AG04450 (cell line): ENCODE measurements at regions not wholly inside any gene's neighbourhood (a gene's known extent, or its start where the extent isn't known, plus 50 kb on each side); places are given as distances from the start of the nearest gene placed in this dataset.

Experiments
- CTCF ChIA-PET: fragments of 300-600, 350-600 bp; formaldehyde crosslinking; extraction: SDS; loops from one replicate; lab custom pipeline; 2022; ENCODE audit warnings: antibody characterized with exemption, inconsistent platforms; lab: Charles Lee
- POLR2A ChIA-PET: fragments of 350-600 bp; formaldehyde crosslinking; extraction: SDS; loops from one replicate; lab custom pipeline; 2021; ENCODE audit warnings: antibody characterized with exemption, inconsistent platforms; lab: Yijun Ruan, JAX
- DNase-seq: peaks from one replicate; pipeline ENCODE4 v3.0.0-alpha.2; 2011; ENCODE audit warnings: low read depth, low spot score
- H3K27ac ChIP-seq: one replicate; pipeline ENCODE4 v1.5.1; 2012; ENCODE audit warnings: low read depth, low read length, control low read depth
- H3K27me3 ChIP-seq: one replicate; pipeline ENCODE4 v1.6.0; 2012; ENCODE audit warnings: low read length; ENCODE audit not compliant: control insufficient read depth, insufficient read depth
- H3K4me3 ChIP-seq: 2 replicates; pipeline ENCODE4 v1.5.1; 2011; ENCODE audit warnings: mild to moderate bottlenecking, low read depth, low read length, control low read depth
- H3K9me3 ChIP-seq: 2 replicates; pipeline ENCODE4 v1.5.1; 2012; ENCODE audit warnings: low read length; ENCODE audit not compliant: control insufficient read depth, insufficient read depth
- TF ChIP-seq, protein P1 (sequence below): IDR thresholded peaks from 2 replicates; pipeline ENCODE4 v1.5.1; 2011; ENCODE audit warnings: low read depth, low read length, control low read depth, inconsistent platforms

DNA sequence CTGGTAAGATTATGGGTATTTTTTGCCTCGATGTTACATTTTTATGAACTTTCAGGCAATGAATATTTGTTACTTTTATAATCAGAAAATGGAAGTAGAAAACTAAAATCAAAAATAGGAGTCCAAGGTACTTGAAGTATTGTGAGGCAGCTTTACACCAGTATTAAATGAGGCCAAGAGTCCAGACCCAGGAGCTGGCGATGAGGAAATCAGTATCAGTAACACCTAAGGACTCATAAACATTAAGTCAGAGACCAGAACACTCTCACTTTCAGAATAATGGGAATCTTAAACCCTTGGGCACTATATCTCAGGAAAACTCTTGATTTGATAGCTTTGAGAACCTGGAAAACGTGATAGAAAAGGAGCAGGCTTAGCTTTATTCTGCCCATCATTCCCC lies 208.8 kb downstream of the GXYLT1 start:
- Histone ChIP-seq H3K27ac (no peak overlapping the region), H3K27me3 (no peaks in the 10 kb centered on the region), H3K9me3 (no peaks in the 10 kb centered on the region), H3K4me3 (no peak overlapping the region)
- POLR2A ChIA-PET = no interaction called here
- TF ChIP-seq, protein P1, sequence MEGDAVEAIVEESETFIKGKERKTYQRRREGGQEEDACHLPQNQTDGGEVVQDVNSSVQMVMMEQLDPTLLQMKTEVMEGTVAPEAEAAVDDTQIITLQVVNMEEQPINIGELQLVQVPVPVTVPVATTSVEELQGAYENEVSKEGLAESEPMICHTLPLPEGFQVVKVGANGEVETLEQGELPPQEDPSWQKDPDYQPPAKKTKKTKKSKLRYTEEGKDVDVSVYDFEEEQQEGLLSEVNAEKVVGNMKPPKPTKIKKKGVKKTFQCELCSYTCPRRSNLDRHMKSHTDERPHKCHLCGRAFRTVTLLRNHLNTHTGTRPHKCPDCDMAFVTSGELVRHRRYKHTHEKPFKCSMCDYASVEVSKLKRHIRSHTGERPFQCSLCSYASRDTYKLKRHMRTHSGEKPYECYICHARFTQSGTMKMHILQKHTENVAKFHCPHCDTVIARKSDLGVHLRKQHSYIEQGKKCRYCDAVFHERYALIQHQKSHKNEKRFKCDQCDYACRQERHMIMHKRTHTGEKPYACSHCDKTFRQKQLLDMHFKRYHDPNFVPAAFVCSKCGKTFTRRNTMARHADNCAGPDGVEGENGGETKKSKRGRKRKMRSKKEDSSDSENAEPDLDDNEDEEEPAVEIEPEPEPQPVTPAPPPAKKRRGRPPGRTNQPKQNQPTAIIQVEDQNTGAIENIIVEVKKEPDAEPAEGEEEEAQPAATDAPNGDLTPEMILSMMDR = no peak
- DNase-seq = no peak
- CTCF ChIA-PET = no interaction called here

DNA sequence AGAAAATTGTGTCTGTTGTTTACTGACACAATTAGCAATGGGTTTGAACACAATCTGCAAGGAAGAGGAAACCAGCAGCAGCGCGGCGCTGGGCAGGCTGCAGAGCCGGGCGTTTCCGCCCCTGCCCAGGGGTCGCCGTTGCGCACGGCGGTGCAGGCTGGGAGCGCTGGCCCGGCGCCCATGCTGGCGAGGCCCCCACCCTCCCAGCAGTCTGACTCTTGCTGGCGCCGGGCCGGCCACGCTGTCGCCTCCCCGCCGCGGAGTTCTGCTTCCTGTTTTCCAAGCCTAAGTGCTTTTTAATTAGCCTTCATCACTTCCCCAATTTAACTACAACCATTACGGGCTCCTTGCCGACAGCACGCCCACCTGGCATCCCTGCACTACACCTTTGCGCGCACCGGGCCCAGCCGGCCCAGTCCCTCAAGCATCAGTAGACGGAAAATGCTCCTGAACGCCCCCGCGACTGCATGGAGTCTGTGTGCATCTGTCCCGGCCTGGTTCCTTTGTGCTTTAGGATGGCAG lies 212.1 kb downstream of the GXYLT1 start:
- Histone ChIP-seq H3K4me3 (peak overlapping the region; percentile 51), H3K9me3 (no peaks in the 10 kb centered on the region), H3K27me3 (no peaks in the 10 kb centered on the region), H3K27ac (no peak overlapping the region)
- POLR2A ChIA-PET = no interaction called here
- CTCF ChIA-PET = interaction anchor here (1.1 kb wide), 1 partner anchor 91 kb away, joined by 4 read pairs; no protein-coding TSS in a partner anchor
- DNase-seq = no peak
- TF ChIP-seq, protein P1 = no peak

DNA sequence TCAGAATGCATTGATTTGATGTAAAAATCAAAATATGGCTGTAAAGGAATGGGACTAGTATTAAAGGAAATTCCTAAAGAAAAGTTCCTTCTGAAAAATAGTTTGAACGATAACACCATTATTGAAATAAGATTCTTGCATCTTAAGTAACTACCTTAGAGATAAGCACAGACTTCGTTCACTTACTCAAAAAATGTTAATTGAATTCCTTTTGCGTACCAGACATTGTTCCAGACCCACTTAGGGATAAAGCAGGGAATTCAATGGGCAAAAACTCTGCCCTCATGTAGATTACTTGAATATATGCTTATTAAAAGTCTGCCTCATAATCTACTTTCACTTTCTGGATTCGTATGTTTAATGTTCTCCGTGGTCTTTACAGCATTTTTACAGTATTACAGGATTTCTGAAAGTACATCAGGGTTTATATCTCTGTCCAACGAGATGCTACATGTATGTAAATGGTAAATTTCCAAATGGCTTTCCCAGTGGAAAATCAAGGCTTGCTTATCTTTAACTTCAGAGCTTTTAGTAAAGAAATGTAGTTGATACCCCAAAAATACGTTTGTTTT lies 213.7 kb downstream of the GXYLT1 start:
- Histone ChIP-seq H3K9me3 (no peaks in the 10 kb centered on the region), H3K4me3 (no peak overlapping the region; the same call in 1 of the 2 replicates)
- CTCF ChIA-PET = interaction anchor here (0.8 kb wide), 1 partner anchor 655 kb away, joined by 3 read pairs; no protein-coding TSS in a partner anchor

DNA sequence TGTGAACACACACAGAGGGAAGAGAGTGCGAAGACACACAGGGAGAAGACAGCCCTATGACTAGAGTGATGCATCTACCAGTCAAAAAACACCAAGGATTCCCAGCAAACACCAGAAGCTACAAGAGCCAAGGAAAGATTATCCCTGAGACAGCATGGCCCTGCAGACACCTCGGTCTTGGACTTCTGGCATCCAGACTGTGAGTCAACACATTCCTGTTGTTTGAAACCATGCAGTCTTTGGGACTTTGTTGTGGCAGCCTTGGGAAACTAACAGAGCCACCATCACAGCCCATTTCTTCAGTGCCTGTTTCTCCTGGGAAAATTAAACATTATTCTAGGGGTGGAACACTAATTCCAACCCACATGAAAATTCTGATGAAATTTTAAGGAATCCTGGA lies 220.6 kb downstream of the GXYLT1 start:
- Histone ChIP-seq H3K27ac (no peak overlapping the region), H3K9me3 (no peaks in the 10 kb centered on the region), H3K27me3 (no peaks in the 10 kb centered on the region), H3K4me3 (no peak overlapping the region)
- DNase-seq = no peak
- CTCF ChIA-PET = no interaction called here
- POLR2A ChIA-PET = no interaction called here
- TF ChIP-seq, protein P1 = no peak

More for the DNA sequence above, 213.7 kb downstream of the GXYLT1 start:
- DNase-seq = no peak
- POLR2A ChIA-PET = no interaction called here
- Histone ChIP-seq H3K27ac (no peak overlapping the region), H3K27me3 (no peaks in the 10 kb centered on the region)
- TF ChIP-seq, protein P1 = no peak

DNA sequence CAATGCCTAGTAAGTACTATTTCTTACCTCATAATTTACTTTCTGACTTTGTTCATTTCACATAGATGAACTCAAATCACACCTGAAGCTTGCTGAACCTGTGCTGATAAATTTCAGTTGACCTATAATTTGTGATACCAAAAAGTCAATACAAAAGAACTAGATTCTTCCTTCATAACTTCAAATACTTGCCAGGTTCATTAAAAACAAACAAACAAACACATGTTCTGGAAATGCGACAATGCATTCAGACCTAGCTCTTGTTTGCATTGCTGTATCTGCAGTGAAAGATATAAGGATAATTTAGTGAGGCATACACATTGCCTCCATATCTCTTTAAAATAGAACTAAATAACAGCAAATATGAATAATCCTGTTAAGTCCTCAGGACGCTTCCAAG lies 221.3 kb downstream of the GXYLT1 start:
- no peak overlapping the region for H3K4me3 ChIP-seq
- H3K9me3 ChIP-seq = no peaks in the 10 kb centered on the region
- CTCF ChIA-PET = no interaction called here
- no peaks in the 10 kb centered on the region for H3K27me3 ChIP-seq
- DNase-seq = no peak
- POLR2A ChIA-PET = no interaction called here
- TF ChIP-seq, protein P1 = no peak
- no peak overlapping the region for H3K27ac ChIP-seq
